CD14-positive monocyte (primary cell): ENCODE measurements at regions not wholly inside any gene's neighbourhood (a gene's known extent, or its start where the extent isn't known, plus 50 kb on each side); places are given as distances from the start of the nearest gene placed in this dataset.

Experiments
- DNase-seq, 3 donors: peaks; one replicate each; pipeline ENCODE4 v3.0.0-alpha.2; 2011 to 2022
- H2AFZ ChIP-seq: 2 replicates; pipeline ENCODE4 v1.6.0; 2012; ENCODE audit warnings: mild to moderate bottlenecking, low read depth, low read length, inconsistent platforms; ENCODE audit not compliant: insufficient read depth, poor library complexity, severe bottlenecking
- H3K27ac ChIP-seq, 2 donors: 1 replicate in 1 of 2; 2 replicates in 1 of 2; pipeline ENCODE4 v1.5.1; 2012 to 2013; ENCODE audit warnings: low read length in 2 of 2, control low read depth in 1 of 2, inconsistent platforms in 1 of 2, low read depth in 1 of 2, mild to moderate bottlenecking in 1 of 2
- H3K27me3 ChIP-seq, 2 donors: one replicate each; pipeline versions ENCODE4 v1.6.0 to v1.6.1; 2011 to 2013; ENCODE audit warnings: low read length in 2 of 2; ENCODE audit not compliant: control insufficient read depth in 2 of 2, insufficient read depth in 2 of 2
- H3K36me3 ChIP-seq, 2 donors: replicated peaks in 1 of 2; 1 replicate in 1 of 2; 2 replicates in 1 of 2; pipeline versions ENCODE4 v1.5.1 to v1.6.1; 2012 to 2013; ENCODE audit warnings: low read length in 2 of 2, control low read depth in 1 of 2, inconsistent platforms in 1 of 2, mild to moderate bottlenecking in 1 of 2; ENCODE audit not compliant: insufficient read depth in 2 of 2, control insufficient read depth in 1 of 2
- H3K4me1 ChIP-seq, 2 donors: 1 replicate in 1 of 2; 2 replicates in 1 of 2; pipeline versions ENCODE4 v1.5.1 to v1.6.1; 2012 to 2013; ENCODE audit warnings: low read length in 2 of 2, control low read depth in 1 of 2, inconsistent platforms in 1 of 2, mild to moderate bottlenecking in 1 of 2, moderate library complexity in 1 of 2; ENCODE audit not compliant: insufficient read depth in 2 of 2, control insufficient read depth in 1 of 2
- H3K4me2 ChIP-seq: replicated peaks from 2 replicates; pipeline ENCODE3; 2012; ENCODE audit warnings: low read length, moderate library complexity, mild to moderate bottlenecking; ENCODE audit not compliant: poor library complexity, severe bottlenecking; ENCODE audit errors: extremely low read depth
- H3K4me3 ChIP-seq, 3 experiments: fragments of 200-600 bp in 1 of 3; sonication (generic) in 1 of 3; replicated peaks in 1 of 3; 1 replicate in 2 of 3; 2 replicates in 1 of 3; pipeline ENCODE4 v1.5.1; 2011 to 2013; ENCODE audit warnings: low read length in 3 of 3, mild to moderate bottlenecking in 3 of 3, control low read depth in 2 of 3, low read depth in 2 of 3, inconsistent platforms in 1 of 3, moderate library complexity in 1 of 3
- H3K79me2 ChIP-seq: 2 replicates; pipeline ENCODE4 v1.6.0; 2012; ENCODE audit warnings: mild to moderate bottlenecking, control low read depth, inconsistent platforms, low read length, moderate library complexity; ENCODE audit not compliant: insufficient read depth
- H3K9ac ChIP-seq: 2 replicates; pipeline ENCODE4 v1.6.0; 2017; ENCODE audit warnings: low read length, mild to moderate bottlenecking; ENCODE audit not compliant: insufficient read depth, poor library complexity, severe bottlenecking
- H3K9me3 ChIP-seq, 2 donors: replicated peaks in 1 of 2; 1 replicate in 1 of 2; 2 replicates in 1 of 2; pipeline versions ENCODE4 v1.5.1 to v1.6.1; 2012 to 2013; ENCODE audit warnings: low read length in 2 of 2, control low read depth in 1 of 2; ENCODE audit not compliant: control insufficient read depth in 1 of 2, insufficient read depth in 1 of 2
- H4K20me1 ChIP-seq: 2 replicates; pipeline ENCODE4 v1.6.0; 2012; ENCODE audit warnings: mild to moderate bottlenecking, low read length, control low read depth, moderate library complexity; ENCODE audit not compliant: insufficient read depth
- H3K27ac Mint-ChIP-seq, 7 donors: one replicate each; pipeline ENCODE4 v1.8.0; 2020; ENCODE audit warnings: mild to moderate bottlenecking in 7 of 7, mixed read lengths in 7 of 7, moderate library complexity in 6 of 7, inconsistent platforms in 2 of 7
- H3K27me3 Mint-ChIP-seq, 3 donors: one replicate each; pipeline ENCODE4 v1.8.0; 2021 to 2022; ENCODE audit warnings: low read depth in 3 of 3, mild to moderate bottlenecking in 3 of 3, mixed read lengths in 3 of 3, moderate library complexity in 3 of 3, inconsistent platforms in 1 of 3
- H3K36me3 Mint-ChIP-seq, 2 donors: one replicate each; pipeline ENCODE4 v1.8.0; 2020; ENCODE audit warnings: mixed read lengths in 2 of 2, inconsistent platforms in 1 of 2, mild to moderate bottlenecking in 1 of 2
- H3K4me1 Mint-ChIP-seq: one replicate; pipeline ENCODE4 v1.8.0; 2020; ENCODE audit warnings: mild to moderate bottlenecking, mixed read lengths
- H3K4me3 Mint-ChIP-seq, 2 donors: one replicate each; pipeline ENCODE4 v1.8.0; 2020; ENCODE audit warnings: mild to moderate bottlenecking in 2 of 2, mixed read lengths in 2 of 2, moderate library complexity in 1 of 2
- H3K9me3 Mint-ChIP-seq, 7 donors: one replicate each; pipeline ENCODE4 v1.8.0; 2020 to 2022; ENCODE audit warnings: mixed read lengths in 7 of 7, mild to moderate bottlenecking in 6 of 7, moderate library complexity in 6 of 7, inconsistent platforms in 2 of 7
- CTCF ChIP-seq: fragments of 200-600 bp; IDR thresholded peaks from one replicate; pipeline ENCODE4 v1.8.0; 2022; ENCODE audit warnings: antibody characterized with exemption, mild to moderate bottlenecking
- whole genome bisulfite sequencing: methylation state at CpG from one replicate; pipeline ENCODE4 v1.1.5; 2013; ENCODE audit warnings: missing lambda C conversion rate; ENCODE audit not compliant: insufficient coverage; 5-methylcytosine and 5-hydroxymethylcytosine counted together
- intact Hi-C, 2 donors: fragments of 100-400 bp; cut with micrococcal nuclease; formaldehyde crosslinking; loops; one replicate each; pipeline versions ENCODE4 v1.15.0 to v1.15.1; 2023

GRCh38 chr5:105134328-105134727 is 1571.7 kb upstream of the NUDT12 start:
- Histone ChIP-seq H3K36me3 (no peaks in the 10 kb centered on the region), H3K79me2 (no peaks in the 10 kb centered on the region), H3K9me3 (no peaks in the 10 kb centered on the region), H3K4me1 (no peaks in the 10 kb centered on the region), H2AFZ (no peak overlapping the region), H3K27ac (no peak overlapping the region), H3K27me3 (no peaks in the 10 kb centered on the region), H3K9ac (no peak overlapping the region), H4K20me1 (no peaks in the 10 kb centered on the region), H3K4me3 (no peak overlapping the region), H3K4me2 (no peak overlapping the region)
- Mint-ChIP-seq H3K27ac (no peak overlapping the region), H3K9me3 (peaks cover 0 to 6% (median 0%) of the 10 kb centered on the region in 7 donors), H3K27me3 (no peaks in the 10 kb centered on the region), H3K36me3 (no peaks in the 10 kb centered on the region), H3K4me3 (no peak overlapping the region), H3K4me1 (no peaks in the 10 kb centered on the region)
- no peak for DNase-seq
- intact Hi-C loops = no loop called here
- no peak for TF ChIP-seq CTCF

GRCh38 chr5:105133087-105133486 is 1570.5 kb upstream of the NUDT12 start:
- no peak overlapping the region for H3K27ac Mint-ChIP-seq
- Histone ChIP-seq H3K27ac (no peak overlapping the region), H3K9ac (no peak overlapping the region), H2AFZ (no peak overlapping the region), H3K4me3 (no peak overlapping the region), H3K9me3 (no peaks in the 10 kb centered on the region), H3K36me3 (no peaks in the 10 kb centered on the region), H3K4me1 (no peaks in the 10 kb centered on the region), H3K4me2 (no peak overlapping the region), H3K79me2 (no peaks in the 10 kb centered on the region), H4K20me1 (no peaks in the 10 kb centered on the region), H3K27me3 (no peaks in the 10 kb centered on the region)
- peaks cover 0 to 6% (median 0%) of the 10 kb centered on the region in 7 donors for H3K9me3 Mint-ChIP-seq
- intact Hi-C loops = no loop called here
- no peaks in the 10 kb centered on the region for H3K36me3 Mint-ChIP-seq
- H3K27me3 Mint-ChIP-seq = no peaks in the 10 kb centered on the region
- no peaks in the 10 kb centered on the region for H3K4me1 Mint-ChIP-seq
- no CpG with 5 or more reads among the region's 3 CpGs for WGBS
- no peak for TF ChIP-seq CTCF
- DNase-seq = no peak
- no peak overlapping the region for H3K4me3 Mint-ChIP-seq
